Inflammatory macrophage (primary cell): ENCODE measurements at regions not wholly inside any gene's neighbourhood (a gene's known extent, or its start where the extent isn't known, plus 50 kb on each side); places are given as distances from the start of the nearest gene placed in this dataset.

ENCODE experiments used
- DNase-seq, 2 donors: peaks; one replicate each; pipeline ENCODE4 v3.0.0-alpha.2; 2020 to 2022

- DNase-seq, result no peak
Measured at GRCh38 chr1:218643281-218643680, 298.1 kb downstream of the TGFB2 start.

DNA sequence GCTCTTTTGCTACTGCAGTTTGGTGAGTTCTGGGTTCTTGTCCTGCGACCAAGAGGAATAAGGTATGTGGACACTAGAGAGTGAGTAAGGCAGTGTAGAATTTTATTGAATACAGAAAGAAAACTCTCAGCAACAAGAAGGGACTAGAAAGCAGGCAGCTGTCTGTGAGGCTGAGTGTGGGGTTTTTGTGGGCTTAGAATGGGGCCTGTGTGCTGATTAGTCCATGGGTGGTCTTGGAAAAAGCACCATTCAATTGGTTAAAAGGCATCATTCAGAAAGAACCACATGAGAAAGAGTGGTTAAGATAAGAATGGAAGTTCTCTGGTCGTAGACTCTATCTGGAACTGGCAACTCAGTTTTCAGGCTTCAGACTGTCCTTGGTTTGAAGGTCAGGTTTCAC, 298.8 kb downstream of the TGFB2 start:
- DNase-seq, result no peak

GRCh38 chr1:218646288-218646687, 301.2 kb downstream of the TGFB2 start:
- no peak for DNase-seq

GRCh38 chr1:218656301-218657037, 311.3 kb downstream of the TGFB2 start:
- no peak for DNase-seq

- no peak for DNase-seq
Measured at GRCh38 chr1:218658269-218658668, 313.1 kb downstream of the TGFB2 start.

DNA sequence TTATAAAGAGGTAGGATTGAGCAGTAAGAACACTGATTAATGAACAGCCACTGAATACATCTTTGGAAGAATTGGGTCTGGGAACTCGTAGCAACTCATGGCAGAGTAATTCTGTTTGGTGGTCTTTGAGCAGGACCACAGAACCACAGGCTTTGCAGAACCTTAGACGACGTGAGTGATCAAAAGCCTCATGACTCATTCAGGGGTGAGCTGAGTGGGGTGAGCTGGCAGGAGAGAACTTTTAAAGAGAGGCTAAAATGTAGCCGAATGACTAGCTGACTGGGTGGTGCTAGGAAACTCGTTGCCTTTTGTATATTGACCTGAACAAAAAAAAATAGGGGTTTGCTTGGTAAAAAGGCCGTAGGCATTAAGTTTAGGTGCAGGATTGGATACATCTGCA, 313.8 kb downstream of the TGFB2 start:
- no peak for DNase-seq

- no peak for DNase-seq
Measured at GRCh38 chr1:218659911-218660677, 315.0 kb downstream of the TGFB2 start.

GRCh38 chr1:218660678-218661053, 315.5 kb downstream of the TGFB2 start:
- DNase-seq, result no peak

GRCh38 chr1:218661411-218661810, 316.3 kb downstream of the TGFB2 start:
- no peak for DNase-seq

GRCh38 chr1:218664385-218665170, 319.4 kb downstream of the TGFB2 start:
- DNase-seq, result no peak

GRCh38 chr1:218665221-218665620, 320.1 kb downstream of the TGFB2 start:
- no peak for DNase-seq

DNA sequence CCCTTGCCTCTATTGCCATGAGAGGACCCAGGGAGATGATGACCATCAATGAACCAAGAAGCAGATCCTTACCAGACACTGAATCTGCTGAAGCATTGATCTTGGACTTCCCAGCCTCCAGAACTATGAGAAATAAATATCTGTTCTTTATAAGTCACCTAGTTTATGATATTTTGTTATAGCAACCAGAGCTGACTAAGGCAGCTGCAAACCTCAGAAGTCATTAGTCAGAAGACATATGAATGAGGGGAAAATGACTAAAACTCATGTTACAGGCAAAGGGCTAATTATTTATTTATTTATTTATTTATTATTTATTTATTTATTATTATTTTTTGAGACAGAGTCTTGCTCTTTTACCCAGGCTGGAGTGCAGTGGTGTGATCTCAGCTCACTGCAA, 321.1 kb downstream of the TGFB2 start:
- DNase-seq, result no peak

DNA sequence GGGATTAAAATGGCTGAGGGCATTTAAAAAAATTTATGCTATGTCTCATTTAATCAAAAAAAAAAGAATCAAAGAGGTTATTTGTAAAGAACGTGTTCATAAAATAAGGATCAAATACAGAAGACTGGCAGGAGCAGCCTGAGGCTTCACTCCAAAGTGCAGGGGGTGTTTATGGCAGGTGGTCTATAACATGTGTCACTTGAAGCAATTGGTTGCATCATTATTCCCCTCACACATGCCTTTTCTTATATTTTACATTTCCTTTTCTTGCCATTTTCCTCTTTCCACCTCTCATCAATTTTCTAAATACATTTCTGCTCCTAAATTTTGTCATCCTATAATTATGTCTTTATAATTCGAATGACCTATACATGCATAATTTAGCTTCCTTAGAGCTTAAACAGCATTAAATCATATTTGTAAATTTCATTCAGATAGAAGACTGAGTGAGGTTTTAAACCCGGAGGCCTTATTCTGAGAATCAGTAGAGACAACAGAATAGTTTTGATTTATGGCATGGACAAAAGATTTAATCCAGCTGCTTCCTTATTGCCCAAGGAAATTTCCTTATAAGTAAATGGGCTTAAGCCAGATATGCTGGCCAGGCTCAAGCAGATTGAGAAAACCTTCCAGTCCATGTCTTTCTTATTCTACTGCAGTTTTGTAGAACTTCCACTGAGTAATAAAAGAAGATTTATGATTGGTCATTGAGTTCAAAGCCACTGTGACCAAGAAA, 322.8 kb downstream of the TGFB2 start:
- no peak for DNase-seq

DNA sequence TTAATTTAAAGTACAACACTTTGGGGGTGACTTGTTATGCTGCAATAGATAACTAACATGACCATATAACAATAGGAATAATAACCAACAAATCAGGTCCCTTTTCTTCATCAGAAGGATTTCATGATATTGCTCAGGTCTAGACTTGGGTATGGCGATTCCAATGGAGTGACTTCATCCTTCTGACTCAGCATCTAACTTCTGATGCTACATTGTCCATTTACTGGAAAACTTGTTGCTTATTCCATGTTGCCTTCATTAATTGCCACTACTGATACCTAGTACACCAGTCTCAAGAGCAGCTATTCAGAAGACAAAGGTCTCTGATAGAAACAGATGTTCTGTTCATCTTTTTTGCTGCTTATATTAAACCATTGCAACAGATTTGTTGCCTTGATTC, 324.3 kb downstream of the TGFB2 start:
- no peak for DNase-seq

GRCh38 chr1:218670875-218671274, 325.7 kb downstream of the TGFB2 start:
- DNase-seq, result no peak

DNA sequence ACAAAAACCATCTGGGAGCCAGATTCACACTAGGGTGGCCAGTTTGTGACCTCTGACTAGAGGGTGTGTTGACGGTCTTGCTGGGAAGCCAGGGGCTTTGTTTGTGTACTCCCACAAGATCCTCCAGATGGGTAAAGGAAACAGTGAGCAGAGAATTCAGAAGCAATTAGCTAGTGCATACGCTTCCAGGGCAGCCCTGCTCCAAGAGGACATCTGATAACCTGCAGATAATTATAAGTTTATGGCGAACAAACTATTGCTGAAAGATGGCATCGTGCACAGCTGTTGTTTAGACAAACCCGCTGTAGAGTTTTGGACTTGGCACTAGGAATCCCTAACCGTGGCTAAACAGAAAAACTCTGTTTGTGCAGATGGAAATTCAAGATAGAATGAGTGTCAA, 326.4 kb downstream of the TGFB2 start:
- DNase-seq, result no peak

DNA sequence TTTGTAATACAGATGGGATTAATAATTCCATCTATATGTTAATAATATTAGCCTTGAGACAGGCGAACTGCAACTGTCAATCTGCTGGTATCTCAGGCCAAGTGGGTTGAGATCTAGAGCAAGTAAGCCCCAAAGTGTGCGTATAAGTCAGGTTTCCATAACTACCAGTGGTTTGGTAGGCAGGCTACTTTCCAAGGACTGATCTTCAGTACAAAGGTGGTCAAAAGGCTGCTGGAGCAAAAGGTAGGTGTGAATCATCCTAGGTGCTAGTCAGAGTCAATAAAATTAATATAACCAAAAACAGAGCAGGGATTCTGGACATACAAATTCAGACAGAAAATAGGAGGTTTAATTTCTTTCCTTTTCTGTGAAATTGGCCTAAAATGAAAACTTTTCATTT, 328.0 kb downstream of the TGFB2 start:
- DNase-seq, result no peak

DNA sequence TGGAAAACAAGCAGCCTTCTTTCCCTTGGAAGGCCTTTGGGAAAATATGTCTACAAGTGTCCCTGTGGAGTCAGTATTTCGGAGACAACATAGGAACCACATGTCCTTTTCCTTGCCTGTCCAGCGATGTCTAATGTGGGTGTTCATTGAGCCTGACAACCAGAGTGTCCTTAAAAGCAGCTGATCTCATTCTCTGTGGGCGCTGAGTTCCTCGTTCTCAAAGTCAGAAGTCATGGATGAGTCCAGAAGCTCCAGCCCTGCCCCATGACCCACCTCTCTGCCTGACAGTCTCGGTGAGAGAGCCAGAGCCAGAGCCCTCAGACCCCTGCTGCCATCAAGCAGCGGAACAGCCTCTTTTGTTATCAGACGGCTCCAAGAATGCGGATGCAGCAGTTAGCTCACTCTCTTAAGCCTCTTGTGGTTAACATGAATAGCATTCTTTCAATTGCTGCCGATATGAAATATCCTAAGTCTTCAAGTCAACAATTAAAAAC, 329.2 kb downstream of the TGFB2 start:
- DNase-seq, result peak; percentile 54 to 79

- DNase-seq, result no peak
Measured at GRCh38 chr1:218677026-218677425, 331.9 kb downstream of the TGFB2 start.

DNA sequence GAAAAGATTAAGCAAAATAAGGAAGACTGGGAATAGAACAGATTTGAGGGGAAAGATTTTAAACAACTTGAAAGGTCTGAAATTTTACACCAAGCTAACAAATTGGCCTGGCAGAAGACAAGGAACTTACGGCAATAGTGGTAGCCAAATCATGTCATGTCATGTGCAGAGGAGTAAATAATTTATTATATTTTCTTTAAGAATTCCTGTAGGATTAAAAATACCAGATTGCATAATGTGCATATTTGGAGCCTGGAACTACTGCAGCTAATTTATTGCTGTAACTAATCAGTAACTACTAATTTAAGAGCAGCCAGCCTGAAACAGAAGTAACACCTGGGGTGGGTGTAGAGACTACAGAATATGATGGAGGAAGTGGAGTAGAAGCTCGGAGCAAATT, 334.3 kb downstream of the TGFB2 start:
- DNase-seq, result no peak

GRCh38 chr1:218679988-218680748, 335.0 kb downstream of the TGFB2 start:
- DNase-seq, result no peak

DNA sequence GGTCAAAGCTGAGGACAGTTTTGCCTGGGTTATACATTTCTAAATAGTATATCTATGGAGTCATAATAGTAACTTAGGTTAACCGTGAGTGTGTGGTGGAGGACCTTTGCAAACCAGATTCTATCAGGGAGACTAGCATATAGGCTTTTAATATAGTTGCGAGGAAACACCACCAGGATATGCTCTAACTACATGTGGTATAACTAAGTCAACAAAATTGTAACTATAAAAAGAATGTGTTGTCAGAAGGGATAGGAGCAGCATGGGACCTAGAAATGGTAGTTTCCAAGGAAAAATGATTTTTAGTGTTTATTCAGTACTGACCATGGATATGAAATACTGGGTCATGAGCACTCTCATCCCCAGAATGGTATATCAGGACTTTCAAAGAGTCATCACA, 338.1 kb downstream of the TGFB2 start:
- DNase-seq, result no peak
